ENCODE measurements at regions not wholly inside any gene's neighbourhood (a gene's known extent, or its start where the extent isn't known, plus 50 kb on each side); places are given as distances from the start of the nearest gene placed in this dataset.

- DNase-seq, result no peak
These were observed 1165.7 kb downstream of the NLGN4Y start for GRCh38 chrY:15689994-15690393.

DNA sequence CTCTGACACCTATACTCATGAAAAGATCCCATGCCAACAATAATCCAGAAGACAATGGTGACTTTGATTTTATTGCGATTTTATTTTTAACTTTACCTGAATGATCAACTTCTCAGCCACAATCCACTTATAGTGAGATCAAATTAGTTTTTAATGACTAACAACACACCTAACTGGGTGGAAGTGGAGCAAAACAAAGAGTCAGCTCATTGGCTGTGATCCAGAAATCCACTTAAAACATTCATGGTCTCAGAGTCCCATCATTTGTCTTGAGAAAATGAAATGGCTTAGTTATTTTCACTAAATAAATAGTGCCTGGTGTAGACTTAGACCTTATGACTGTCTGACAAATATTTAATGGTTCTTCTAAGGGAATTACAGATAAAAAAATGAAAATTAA lies 1177.8 kb downstream of the NLGN4Y start:
- DNase-seq, result no peak

DNA sequence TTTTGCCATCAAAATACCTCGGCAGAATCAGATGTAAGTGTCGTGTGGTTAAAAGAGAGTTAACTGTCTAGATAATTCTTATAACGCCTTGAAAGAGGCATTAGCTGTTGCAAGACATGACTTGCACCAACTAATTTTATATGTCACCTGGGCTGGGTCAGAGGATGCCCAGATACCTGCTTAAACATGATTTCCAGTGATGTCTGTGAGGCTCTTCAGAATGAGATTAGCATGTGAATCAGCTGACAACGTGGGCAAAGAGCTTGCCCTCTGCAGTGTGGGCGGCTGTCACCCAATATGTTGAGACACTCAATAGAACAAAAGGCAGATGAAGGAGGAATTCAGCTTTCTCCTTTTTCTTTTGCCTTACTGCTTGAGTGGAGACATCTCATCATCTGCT lies 1180.6 kb downstream of the NLGN4Y start:
- DNase-seq, result no peak

DNA sequence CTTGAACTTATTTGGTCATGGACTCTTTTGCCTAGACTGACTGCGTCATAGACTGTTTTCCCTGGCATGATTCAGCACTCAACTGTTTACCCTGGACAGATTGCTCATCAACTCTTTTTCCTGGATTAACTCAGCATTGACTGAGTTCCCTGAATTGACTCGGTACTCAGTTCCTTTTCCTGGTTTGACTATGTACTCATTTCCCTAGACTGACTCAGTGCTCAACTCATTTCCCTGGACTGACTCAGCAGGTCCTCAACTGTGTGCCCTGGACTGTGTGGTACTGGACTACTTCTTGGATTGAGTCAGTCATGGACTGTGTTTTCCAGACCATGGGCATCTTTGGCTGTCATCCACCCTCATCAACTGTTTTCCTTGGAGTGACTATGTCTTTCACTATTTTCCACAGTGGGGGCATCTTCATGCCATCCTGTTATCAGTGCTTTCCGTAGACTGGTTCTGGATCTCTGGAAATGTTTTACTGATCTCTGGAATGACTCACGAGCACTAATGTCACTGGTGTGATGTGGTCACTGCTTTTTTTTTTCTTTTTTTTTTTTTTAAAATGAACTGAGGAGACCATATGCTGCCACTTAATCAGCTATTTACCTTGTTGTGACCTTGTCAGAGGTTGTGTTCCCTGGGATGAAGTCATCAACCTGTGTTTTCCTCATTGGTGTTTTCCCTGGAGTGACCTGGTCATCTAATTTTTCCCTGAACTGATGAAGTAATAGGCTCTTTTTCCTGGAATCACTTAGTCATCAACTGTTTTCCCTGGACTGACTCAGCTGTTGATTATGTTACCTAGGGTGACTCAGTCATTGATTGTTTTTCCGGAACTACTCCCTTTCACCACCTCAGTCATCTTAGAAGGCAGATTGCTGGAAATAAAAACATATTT lies 1225.5 kb downstream of the NLGN4Y start:
- no peak for DNase-seq

- DNase-seq, result no peak
These were observed 1226.7 kb downstream of the NLGN4Y start for GRCh38 chrY:15751001-15751400.

DNA sequence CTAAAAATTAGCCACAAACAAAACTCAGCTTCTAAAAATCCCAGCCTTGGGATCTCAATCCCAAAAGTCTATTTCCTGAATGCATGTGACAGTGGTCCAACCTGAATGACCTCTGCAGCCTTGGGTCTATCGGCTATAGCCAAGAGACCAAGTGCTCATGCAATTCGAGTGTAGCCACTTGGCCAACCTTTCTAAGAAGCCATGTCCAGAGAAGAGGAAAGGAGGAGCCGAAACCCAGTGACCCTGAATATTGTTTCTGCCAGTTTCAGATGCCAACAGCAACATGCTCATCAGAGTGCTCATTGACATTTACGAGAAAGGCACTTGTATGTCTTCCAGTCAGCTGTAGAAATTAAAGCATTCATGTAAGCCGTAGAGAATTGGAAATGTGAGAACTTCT lies 1231.9 kb downstream of the NLGN4Y start:
- DNase-seq, result no peak

- DNase-seq, result no peak
These were observed 1249.2 kb downstream of the NLGN4Y start for GRCh38 chrY:15773579-15773978.

DNA sequence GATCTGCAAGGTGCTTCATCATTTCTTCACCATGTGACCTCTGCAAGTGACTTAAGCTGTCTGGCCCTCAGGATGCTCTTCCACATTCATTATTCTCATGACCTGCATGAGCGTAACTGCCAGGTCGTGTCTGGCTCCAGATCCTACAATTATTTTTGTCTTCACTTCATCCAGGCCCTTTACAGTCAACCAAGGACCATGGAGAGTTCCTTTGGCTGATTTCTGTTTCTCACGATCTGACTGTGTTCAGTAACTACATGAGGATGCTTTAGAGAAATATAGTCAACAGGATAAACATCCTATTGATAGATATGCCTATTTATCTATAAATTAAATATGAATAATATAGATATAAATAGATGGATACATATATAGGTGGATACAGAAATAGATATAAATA lies 1251.6 kb downstream of the NLGN4Y start:
- no peak for DNase-seq

- no peak for DNase-seq
These were observed 1255.6 kb downstream of the NLGN4Y start for GRCh38 chrY:15779891-15780290.

- no peak for DNase-seq
These were observed 1275.7 kb downstream of the NLGN4Y start for GRCh38 chrY:15800021-15800420.

GRCh38 chrY:15805985-15806384 lies 1281.7 kb downstream of the NLGN4Y start:
- DNase-seq, result no peak

GRCh38 chrY:15814241-15814640 lies 1289.9 kb downstream of the NLGN4Y start:
- DNase-seq, result no peak

Data from bone marrow (tissue), 2 donors.